ENCODE measurements at regions not wholly inside any gene's neighbourhood (a gene's known extent, or its start where the extent isn't known, plus 50 kb on each side); places are given as distances from the start of the nearest gene placed in this dataset.

DNA sequence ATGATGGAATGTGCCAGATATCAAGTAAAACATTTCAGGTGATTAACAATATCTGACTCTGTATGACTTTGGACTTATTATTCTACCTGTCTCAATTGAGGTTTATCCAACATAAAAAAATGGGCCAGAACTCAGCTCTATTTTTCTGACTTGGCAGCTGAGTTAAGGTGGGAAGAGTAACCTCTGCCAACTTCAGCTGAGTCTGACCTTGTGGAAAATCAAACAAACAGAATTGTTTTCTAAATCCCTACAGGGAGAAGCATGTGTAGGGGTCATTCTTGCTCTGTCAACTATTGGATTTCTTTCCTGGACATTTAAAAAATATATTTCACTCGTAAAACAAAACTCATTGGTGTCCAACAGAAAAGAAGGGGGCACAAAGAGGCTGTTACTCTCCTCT lies 139.4 kb upstream of the TLR4 start:
- Histone ChIP-seq H3K4me3 (no peak overlapping the region), H3K9me3 (no peaks in the 10 kb centered on the region), H3K36me3 (no peaks in the 10 kb centered on the region), H3K27ac (no peak overlapping the region), H3K4me1 (no peaks in the 10 kb centered on the region), H3K27me3 (no peaks in the 10 kb centered on the region)
- no peak for DNase-seq (ENCODE audit: extremely low spot score in 2 of 2)
- intact Hi-C loops (cut with DNase I) = no loop called here
- TF ChIP-seq POLR2AphosphoS5 (IDR thresholded peaks at IDR 0.05; ENCODE audit: insufficient read depth in 1 of 2, low read depth in 1 of 2) = no peak
- TF ChIP-seq, protein P1, sequence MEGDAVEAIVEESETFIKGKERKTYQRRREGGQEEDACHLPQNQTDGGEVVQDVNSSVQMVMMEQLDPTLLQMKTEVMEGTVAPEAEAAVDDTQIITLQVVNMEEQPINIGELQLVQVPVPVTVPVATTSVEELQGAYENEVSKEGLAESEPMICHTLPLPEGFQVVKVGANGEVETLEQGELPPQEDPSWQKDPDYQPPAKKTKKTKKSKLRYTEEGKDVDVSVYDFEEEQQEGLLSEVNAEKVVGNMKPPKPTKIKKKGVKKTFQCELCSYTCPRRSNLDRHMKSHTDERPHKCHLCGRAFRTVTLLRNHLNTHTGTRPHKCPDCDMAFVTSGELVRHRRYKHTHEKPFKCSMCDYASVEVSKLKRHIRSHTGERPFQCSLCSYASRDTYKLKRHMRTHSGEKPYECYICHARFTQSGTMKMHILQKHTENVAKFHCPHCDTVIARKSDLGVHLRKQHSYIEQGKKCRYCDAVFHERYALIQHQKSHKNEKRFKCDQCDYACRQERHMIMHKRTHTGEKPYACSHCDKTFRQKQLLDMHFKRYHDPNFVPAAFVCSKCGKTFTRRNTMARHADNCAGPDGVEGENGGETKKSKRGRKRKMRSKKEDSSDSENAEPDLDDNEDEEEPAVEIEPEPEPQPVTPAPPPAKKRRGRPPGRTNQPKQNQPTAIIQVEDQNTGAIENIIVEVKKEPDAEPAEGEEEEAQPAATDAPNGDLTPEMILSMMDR (IDR thresholded peaks at IDR 0.05) = no peak
- no peak for TF ChIP-seq POLR2A (IDR thresholded peaks at IDR 0.05)

DNA sequence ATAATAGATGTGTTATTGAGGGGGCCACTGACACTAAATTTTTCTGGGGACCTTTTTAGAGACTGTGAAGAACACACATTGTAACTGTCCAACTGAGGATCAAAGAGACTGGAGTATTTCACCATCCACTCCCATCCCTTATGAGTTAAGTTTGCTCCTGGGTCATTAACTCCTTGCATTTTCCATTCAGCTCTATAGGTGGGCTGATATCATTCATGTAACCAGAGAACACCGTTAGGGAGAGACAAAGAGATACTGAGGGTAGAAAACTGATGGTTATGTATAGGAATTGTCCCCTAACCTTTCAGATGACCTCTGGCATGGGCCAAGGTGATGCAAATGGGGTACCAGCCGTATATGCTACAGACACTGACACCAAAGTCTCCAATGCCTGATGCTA lies 142.4 kb upstream of the TLR4 start:
- H3K36me3 ChIP-seq = no peaks in the 10 kb centered on the region
- no peak overlapping the region for H3K4me3 ChIP-seq
- no peaks in the 10 kb centered on the region for H3K27me3 ChIP-seq
- intact Hi-C loops (cut with DNase I) = no loop called here
- no peak overlapping the region for H3K27ac ChIP-seq
- TF ChIP-seq POLR2A (IDR thresholded peaks at IDR 0.05) = no peak
- no peak for TF ChIP-seq POLR2AphosphoS5 (IDR thresholded peaks at IDR 0.05; ENCODE audit: insufficient read depth in 1 of 2, low read depth in 1 of 2)
- TF ChIP-seq, protein P1 (IDR thresholded peaks at IDR 0.05) = no peak
- no peaks in the 10 kb centered on the region for H3K4me1 ChIP-seq
- DNase-seq (ENCODE audit: extremely low spot score in 2 of 2) = no peak
- no peaks in the 10 kb centered on the region for H3K9me3 ChIP-seq

DNA sequence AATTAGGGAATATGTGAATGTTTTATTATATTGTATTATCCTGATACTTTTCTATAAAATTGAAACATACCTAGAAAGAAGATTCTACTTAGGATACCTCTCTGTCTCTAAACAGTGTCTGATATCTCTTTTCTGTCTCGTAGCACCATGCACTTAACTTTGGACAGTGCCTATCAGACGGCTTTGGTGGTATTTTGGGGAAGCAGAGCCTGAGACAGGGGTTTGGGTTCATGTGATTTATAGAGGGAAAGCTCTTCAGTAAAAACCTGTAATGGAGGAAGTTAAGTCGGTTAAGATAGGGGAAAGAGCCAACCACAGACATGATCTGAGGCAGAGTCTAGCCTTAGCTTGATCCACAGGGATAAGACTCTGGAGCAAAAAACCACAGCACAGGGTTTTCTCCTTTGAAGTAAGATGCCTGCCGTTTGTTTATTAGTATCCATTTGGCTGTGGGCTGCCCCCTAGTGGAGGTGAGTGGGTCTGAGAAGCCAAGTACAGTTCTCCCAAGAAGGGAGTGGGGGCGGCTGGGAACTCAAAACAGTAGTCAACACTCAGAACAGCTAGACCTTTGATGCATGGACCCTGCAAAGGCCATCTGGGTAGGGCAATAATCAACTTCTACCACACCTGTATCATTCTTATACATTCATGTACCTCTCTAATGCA lies 141.2 kb upstream of the ASTN2 start:
- TF ChIP-seq POLR2A (IDR thresholded peaks at IDR 0.05) = no peak
- intact Hi-C loops (cut with DNase I) = no loop called here
- Histone ChIP-seq H3K4me3 (no peak overlapping the region), H3K9me3 (no peaks in the 10 kb centered on the region), H3K4me1 (no peaks in the 10 kb centered on the region), H3K27ac (no peak overlapping the region), H3K27me3 (no peaks in the 10 kb centered on the region), H3K36me3 (no peaks in the 10 kb centered on the region)
- DNase-seq (ENCODE audit: extremely low spot score in 2 of 2) = no peak

DNA sequence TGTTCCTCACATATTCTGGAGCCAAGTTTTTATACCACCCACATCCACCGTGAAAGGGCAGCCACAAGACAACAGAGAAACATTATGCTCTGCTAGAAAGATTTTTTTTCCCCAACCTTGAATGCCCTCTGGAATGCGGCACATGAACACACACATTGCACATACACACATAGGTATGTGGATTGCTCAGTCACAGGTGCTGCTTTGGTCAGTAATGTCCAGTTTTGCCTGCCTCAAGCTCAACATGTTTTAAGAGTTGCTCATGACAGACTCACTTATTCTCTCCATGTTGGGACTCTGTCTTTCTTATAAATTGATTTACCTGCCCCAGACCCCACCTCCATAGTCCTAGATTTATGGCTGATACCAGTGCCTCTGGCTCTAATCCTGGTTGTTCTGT lies 138.0 kb upstream of the ASTN2 start:
- no peak overlapping the region for H3K27ac ChIP-seq
- intact Hi-C loops (cut with DNase I) = no loop called here
- H3K36me3 ChIP-seq = no peaks in the 10 kb centered on the region
- no peak overlapping the region for H3K4me3 ChIP-seq
- no peaks in the 10 kb centered on the region for H3K4me1 ChIP-seq
- no peak for DNase-seq (ENCODE audit: extremely low spot score in 2 of 2)
- no peak for TF ChIP-seq POLR2AphosphoS5 (IDR thresholded peaks at IDR 0.05; ENCODE audit: insufficient read depth in 1 of 2, low read depth in 1 of 2)
- TF ChIP-seq, protein P1 (IDR thresholded peaks at IDR 0.05) = no peak
- no peak for TF ChIP-seq POLR2A (IDR thresholded peaks at IDR 0.05)
- no peaks in the 10 kb centered on the region for H3K27me3 ChIP-seq
- H3K9me3 ChIP-seq = no peaks in the 10 kb centered on the region

DNA sequence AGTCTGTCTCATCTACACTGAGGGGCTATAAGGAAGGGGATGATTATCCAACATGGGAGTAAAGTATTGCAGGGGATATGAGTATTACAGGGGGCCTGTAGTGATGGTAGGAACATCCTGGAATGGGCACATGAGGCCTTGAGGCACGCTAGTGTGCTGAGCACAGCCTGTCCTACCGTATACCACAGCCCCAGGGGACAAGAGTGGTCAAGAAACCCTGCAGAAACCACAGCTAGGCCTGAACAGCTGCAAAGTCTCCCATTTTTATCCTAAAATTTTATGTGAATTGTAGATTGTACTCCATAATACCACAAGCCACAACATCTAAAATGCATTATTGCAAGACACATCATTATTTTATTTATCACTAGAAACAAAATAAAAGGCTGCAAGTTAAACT lies 136.3 kb upstream of the ASTN2 start:
- Histone ChIP-seq H3K9me3 (no peaks in the 10 kb centered on the region), H3K4me3 (no peak overlapping the region), H3K27me3 (no peaks in the 10 kb centered on the region), H3K27ac (no peak overlapping the region), H3K4me1 (no peaks in the 10 kb centered on the region), H3K36me3 (no peaks in the 10 kb centered on the region)
- no peak for DNase-seq (ENCODE audit: extremely low spot score in 2 of 2)
- TF ChIP-seq, protein P1 (IDR thresholded peaks at IDR 0.05) = no peak
- TF ChIP-seq POLR2A (IDR thresholded peaks at IDR 0.05) (no peak), POLR2AphosphoS5 (IDR thresholded peaks at IDR 0.05; ENCODE audit: insufficient read depth in 1 of 2, low read depth in 1 of 2) (no peak)
- intact Hi-C loops (cut with DNase I) = no loop called here
